ENCODE measurements at regions not wholly inside any gene's neighbourhood (a gene's known extent, or its start where the extent isn't known, plus 50 kb on each side); places are given as distances from the start of the nearest gene placed in this dataset.

DNA sequence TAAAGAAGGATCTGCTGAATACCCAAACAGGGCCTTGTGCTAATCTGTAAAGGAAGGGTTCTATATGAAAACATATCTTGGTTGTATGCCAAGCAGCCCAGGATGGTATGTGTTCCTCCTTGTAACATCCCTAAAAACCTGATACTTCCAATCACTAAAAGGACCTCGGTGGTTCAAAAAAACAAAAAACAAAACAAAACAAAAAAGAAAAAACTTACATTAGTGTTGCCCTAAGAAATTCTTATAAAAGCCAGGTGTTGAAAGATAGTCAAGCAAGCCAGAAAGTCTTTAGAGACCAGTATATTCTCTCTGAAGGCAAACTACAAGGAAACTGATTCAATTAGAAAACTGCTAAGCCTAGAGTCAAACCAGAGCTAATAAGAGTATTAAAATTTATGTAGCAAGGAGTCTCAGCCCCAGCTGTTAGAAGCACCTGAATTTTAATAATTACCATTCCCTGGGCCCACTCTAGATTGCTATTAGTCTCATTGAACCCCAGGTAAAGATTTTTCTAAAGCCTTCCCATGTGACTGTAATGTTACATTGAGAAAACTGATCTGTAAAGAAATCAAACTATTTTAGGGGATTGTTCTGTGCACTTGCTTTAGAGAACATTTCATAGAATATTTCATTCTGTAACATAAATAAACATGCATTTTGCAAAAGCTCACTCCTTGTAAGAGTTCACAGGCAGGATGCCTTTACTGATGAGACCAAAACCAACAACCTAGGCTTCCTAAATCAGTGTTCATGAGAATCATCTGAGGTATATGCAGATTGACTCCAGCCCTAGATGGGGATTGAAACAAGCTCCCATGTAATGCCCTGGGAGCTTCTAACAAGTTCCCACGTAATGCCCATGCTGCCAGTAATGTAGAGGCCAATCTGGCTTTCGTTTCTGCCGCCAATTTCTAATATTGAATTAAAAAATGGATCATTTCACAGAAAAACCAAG, 95.2 kb upstream of the BTN3A2 start:
- peak overlapping the region in 1 of 3 donors; percentile 21 for H3K4me3 ChIP-seq (ENCODE audit: low read length in 3 of 3)
- intact Hi-C loops (cut with DNase I), result no loop called here
- H3K36me3 ChIP-seq (ENCODE audit: control insufficient read depth in 2 of 3, insufficient read depth in 3 of 3, low read length in 3 of 3), result no peaks in the 10 kb centered on the region
- DNase-seq, result no peak
- peaks cover 0 to 8% (median 2%) of the 10 kb centered on the region in 3 donors for H3K4me1 ChIP-seq (ENCODE audit: control insufficient read depth in 2 of 3, insufficient read depth in 2 of 3, low read depth in 1 of 3, low read length in 3 of 3)
- no peak overlapping the region for H3K27ac ChIP-seq (ENCODE audit: low read depth in 2 of 2, low read length in 2 of 2)
- no peak for TF ChIP-seq CTCF (IDR thresholded peaks at IDR 0.05; ENCODE audit: borderline replicate concordance, extremely low read depth, insufficient read depth)
- no peak for FAIRE-seq
- H3K9me3 ChIP-seq (ENCODE audit: control insufficient read depth in 2 of 3, insufficient read depth in 1 of 3, low read length in 3 of 3), result peaks cover 0 to 4% (median 0%) of the 10 kb centered on the region in 3 donors
- no peak overlapping the region for H3K9ac ChIP-seq (ENCODE audit: low read length in 3 of 3)
- H3K27me3 ChIP-seq (ENCODE audit: control insufficient read depth, insufficient read depth, low read length), result no peaks in the 10 kb centered on the region

- DNase-seq, result peak in 1 of 5 donors; percentile 22
- peak overlapping the region in 1 of 3 donors; percentile 90 for H3K4me3 ChIP-seq (ENCODE audit: low read length in 3 of 3)
- no peak overlapping the region for H3K27ac ChIP-seq (ENCODE audit: low read depth in 2 of 2, low read length in 2 of 2)
- intact Hi-C loops (cut with DNase I), result no loop called here
- no peak for TF ChIP-seq CTCF (IDR thresholded peaks at IDR 0.05; ENCODE audit: borderline replicate concordance, extremely low read depth, insufficient read depth)
- no peaks in the 10 kb centered on the region for H3K27me3 ChIP-seq (ENCODE audit: control insufficient read depth, insufficient read depth, low read length)
- no peaks in the 10 kb centered on the region for H3K36me3 ChIP-seq (ENCODE audit: control insufficient read depth in 2 of 3, insufficient read depth in 3 of 3, low read length in 3 of 3)
- no peak for FAIRE-seq
- H3K9me3 ChIP-seq (ENCODE audit: control insufficient read depth in 2 of 3, insufficient read depth in 1 of 3, low read length in 3 of 3), result peaks cover 0 to 4% (median 0%) of the 10 kb centered on the region in 3 donors
- peak overlapping the region in 1 of 3 donors; percentile 56 for H3K9ac ChIP-seq (ENCODE audit: low read length in 3 of 3)
- H3K4me1 ChIP-seq (ENCODE audit: control insufficient read depth in 2 of 3, insufficient read depth in 2 of 3, low read depth in 1 of 3, low read length in 3 of 3), result peaks cover 0 to 8% (median 2%) of the 10 kb centered on the region in 3 donors
These were observed 94.5 kb upstream of the BTN3A2 start for GRCh38 chr6:26270486-26270861.

GRCh38 chr6:26270903-26271667, 93.9 kb upstream of the BTN3A2 start:
- Histone ChIP-seq H3K27ac (ENCODE audit: low read depth in 2 of 2, low read length in 2 of 2) (peak overlapping the region; percentile 65 to 71), H3K27me3 (ENCODE audit: control insufficient read depth, insufficient read depth, low read length) (no peaks in the 10 kb centered on the region), H3K9ac (ENCODE audit: low read length in 3 of 3) (peak overlapping the region in 1 of 3 donors; percentile 82), H3K4me3 (ENCODE audit: low read length in 3 of 3) (peak overlapping the region; percentile 2 to 90 (median 59)), H3K9me3 (ENCODE audit: control insufficient read depth in 2 of 3, insufficient read depth in 1 of 3, low read length in 3 of 3) (peaks cover 0 to 4% (median 0%) of the 10 kb centered on the region in 3 donors), H3K4me1 (ENCODE audit: control insufficient read depth in 2 of 3, insufficient read depth in 2 of 3, low read depth in 1 of 3, low read length in 3 of 3) (peaks cover 0 to 8% (median 2%) of the 10 kb centered on the region in 3 donors), H3K36me3 (ENCODE audit: control insufficient read depth in 2 of 3, insufficient read depth in 3 of 3, low read length in 3 of 3) (no peaks in the 10 kb centered on the region)
- TF ChIP-seq CTCF (IDR thresholded peaks at IDR 0.05; ENCODE audit: borderline replicate concordance, extremely low read depth, insufficient read depth), result no peak
- FAIRE-seq (no peak), DNase-seq (peak; percentile 81 to 98 (median 90))
- intact Hi-C loops (cut with DNase I), result no loop called here

Data from kidney (tissue), 13 donors.